GM18870 (cell line): ENCODE measurements at regions not wholly inside any gene's neighbourhood (a gene's known extent, or its start where the extent isn't known, plus 50 kb on each side); places are given as distances from the start of the nearest gene placed in this dataset.

ENCODE experiments used
- ATAC-seq: cut with Tn5 transposase; IDR thresholded peaks from one replicate; pipeline ENCODE4 v1.9.1; 2021; ENCODE audit warnings: moderate library complexity; ENCODE audit not compliant: unreplicated experiment

- no peak for ATAC-seq
Observed at GRCh38 chr2:106706283-106706682, 179.7 kb downstream of the ST6GAL2 start.

GRCh38 chr2:106708209-106708608, 177.8 kb downstream of the ST6GAL2 start:
- ATAC-seq = no peak

GRCh38 chr2:106709229-106709628, 176.7 kb downstream of the ST6GAL2 start:
- ATAC-seq = no peak

GRCh38 chr2:106719222-106719621, 166.7 kb downstream of the ST6GAL2 start:
- ATAC-seq = no peak

- ATAC-seq = no peak
Observed at GRCh38 chr2:106720026-106720425, 165.9 kb downstream of the ST6GAL2 start.

GRCh38 chr2:106724301-106724794, 161.6 kb downstream of the ST6GAL2 start:
- no peak for ATAC-seq

- no peak for ATAC-seq
Observed at GRCh38 chr2:106734165-106734564, 151.8 kb downstream of the ST6GAL2 start.

GRCh38 chr2:106735807-106736206, 150.2 kb downstream of the ST6GAL2 start:
- ATAC-seq = no peak

GRCh38 chr2:106736221-106736620, 149.7 kb downstream of the ST6GAL2 start:
- no peak for ATAC-seq

GRCh38 chr2:106745468-106745867, 140.5 kb downstream of the ST6GAL2 start:
- no peak for ATAC-seq

GRCh38 chr2:106749823-106750222, 136.1 kb downstream of the ST6GAL2 start:
- ATAC-seq = no peak
